ENCODE measurements at regions not wholly inside any gene's neighbourhood (a gene's known extent, or its start where the extent isn't known, plus 50 kb on each side); places are given as distances from the start of the nearest gene placed in this dataset.

GRCh38 chr14:96713426-96713825 lies 83.8 kb upstream of the VRK1 start:
- FAIRE-seq (no peak), DNase-seq (ENCODE audit: extremely low read depth in 1 of 4, low spot score in 3 of 4) (no peak), ATAC-seq (no peak)
- H3K4me3 ChIP-seq = no peak overlapping the region
- H3K4me1 ChIP-seq (replicated peaks in 1 of 2; ENCODE audit: control insufficient read depth in 2 of 2, insufficient read depth in 2 of 2, low read length in 2 of 2) = peaks cover 0 to 3% of the 10 kb centered on the region in 2 experiments; a peak in 1 of 5 replicates
- H2AFZ ChIP-seq (ENCODE audit: low read depth, low read length) = no peak overlapping the region
- 0% methylated on average over 6 of the region's 7 CpGs for WGBS (ENCODE audit: insufficient coverage, low coverage, missing lambda C conversion rate)
- no peak for TF ChIP-seq BRF2 (IDR thresholded peaks at IDR 0.05; ENCODE audit: borderline replicate concordance, insufficient read depth, insufficient read length)
- TF ChIP-seq SP2 (IDR thresholded peaks at IDR 0.05; ENCODE audit: extremely low read depth, low read depth, low read length, poor library complexity, severe bottlenecking) = no peak
- TF ChIP-seq SAFB2 (IDR thresholded peaks at IDR 0.05; ENCODE audit: borderline replicate concordance, low read depth, low read length, severe bottlenecking) = no peak
- no peak for TF ChIP-seq ZC3H11A (IDR thresholded peaks at IDR 0.05; ENCODE audit: low read depth, low read length)
- TF ChIP-seq ZNF143 (CRISPR knock-in tag; IDR thresholded peaks at IDR 0.05) = no peak
- TF ChIP-seq SETDB1 (IDR thresholded peaks at IDR 0.05; ENCODE audit: low read length) = no peak
- TF ChIP-seq ESRRA (IDR thresholded peaks at IDR 0.05; ENCODE audit: borderline replicate concordance, low read depth) = no peak
- no peak for TF ChIP-seq PYGO2 (tag; IDR thresholded peaks at IDR 0.05)
- TF ChIP-seq CLOCK (CRISPR knock-in tag; IDR thresholded peaks at IDR 0.05; ENCODE audit: borderline replicate concordance) = no peak
- no peak for TF ChIP-seq SMAD2 (IDR thresholded peaks at IDR 0.05; ENCODE audit: low read depth, low read length)
- TF ChIP-seq KAT7 (CRISPR knock-in tag; IDR thresholded peaks at IDR 0.05; ENCODE audit: borderline replicate concordance) = no peak
- no peak for TF ChIP-seq TRIM28 (IDR thresholded peaks at IDR 0.05)
- no peak for TF ChIP-seq TCF15 (CRISPR knock-in tag; IDR thresholded peaks at IDR 0.05)
- TF ChIP-seq STAT5A (IDR thresholded peaks at IDR 0.05; ENCODE audit: borderline replicate concordance, low read length) = no peak
- ChIA-PET CTCF (ENCODE audit: low intra/inter-chr PET ratio) (no interaction called here), POLR2A (interaction anchor here (1.4 kb wide), 1 partner anchor 18 kb away, joined by 3 read pairs; no protein-coding TSS in a partner anchor)
- peaks cover 29 to 55% of the 10 kb centered on the region in 2 experiments for H3K27me3 ChIP-seq (ENCODE audit: control insufficient read depth in 2 of 2, insufficient read depth in 2 of 2, low read length in 2 of 2)
- no peaks in the 10 kb centered on the region for H3K9me1 ChIP-seq (ENCODE audit: control insufficient read depth, insufficient read depth, low read length)
- BruUV-seq (replicated peaks) = no TSS peak
- H3K4me2 ChIP-seq (ENCODE audit: insufficient read depth, low read length) = no peak overlapping the region
- in situ Hi-C loops (cut with MboI) = no loop called here
- H3K27ac ChIP-seq (ENCODE audit: extremely low read depth, low read depth, low read length) = no peak overlapping the region
- no peaks in the 10 kb centered on the region for H4K20me1 ChIP-seq (replicated peaks; ENCODE audit: control insufficient read depth, insufficient read depth, low read length)
- H3K36me3 ChIP-seq (ENCODE audit: control insufficient read depth, insufficient read depth, low read length) = no peaks in the 10 kb centered on the region
- H3K79me2 ChIP-seq (ENCODE audit: control insufficient read depth, insufficient read depth, low read length) = no peaks in the 10 kb centered on the region
- no peaks in the 10 kb centered on the region for H3K9me3 ChIP-seq (replicated peaks; ENCODE audit: control insufficient read depth, insufficient read depth, low read depth, low read length)
- intact Hi-C loops (cut with micrococcal nuclease) = no loop called here
- no peak overlapping the region for H3K9ac ChIP-seq (ENCODE audit: insufficient read depth in 1 of 2, low read depth in 2 of 2, low read length in 2 of 2)

All from K562 (cell line).